GM18951 (cell line): ENCODE measurements at regions not wholly inside any gene's neighbourhood (a gene's known extent, or its start where the extent isn't known, plus 50 kb on each side); places are given as distances from the start of the nearest gene placed in this dataset.
"Not testable (repeated sequence)": the region's sequence is repeated elsewhere in the genome, so short reads cannot be mapped to it uniquely, and the experiment has no call there.

Source experiments
- POLR2A ChIP-seq: IDR thresholded peaks from 4 replicates; pipeline ENCODE4 v1.6.1; 2011; ENCODE audit warnings: mild to moderate bottlenecking; ENCODE audit not compliant: insufficient read length, insufficient read depth; ENCODE audit errors: extremely low read depth
- in situ Hi-C: fragments of 300-500 bp; cut with MboI; formaldehyde crosslinking; loops from one replicate; pipeline ENCODE4 v1.12.0; 2022; ENCODE audit warnings: low sequenced_read_pairs, mixed read lengths, inconsistent platforms; ENCODE audit not compliant: unreplicated experiment

- in situ Hi-C loops = no loop called here
- no peak for TF ChIP-seq POLR2A
These were observed 434.0 kb upstream of the RUNX1 start for GRCh38 chr21:35482933-35483662.

- no peak for TF ChIP-seq POLR2A
- in situ Hi-C loops = no loop called here
These were observed 433.0 kb upstream of the RUNX1 start for GRCh38 chr21:35482096-35482495.

- TF ChIP-seq POLR2A = no peak
- in situ Hi-C loops = no loop called here
These were observed 431.9 kb upstream of the RUNX1 start for GRCh38 chr21:35481005-35481404.

- no peak for TF ChIP-seq POLR2A
- in situ Hi-C loops = no loop called here
These were observed 430.4 kb upstream of the RUNX1 start for GRCh38 chr21:35479529-35479928.

GRCh38 chr21:35479065-35479448 lies 430.0 kb upstream of the RUNX1 start:
- no peak for TF ChIP-seq POLR2A
- in situ Hi-C loops = no loop called here

GRCh38 chr21:35478161-35479064 lies 429.3 kb upstream of the RUNX1 start:
- no peak for TF ChIP-seq POLR2A
- in situ Hi-C loops = no loop called here

GRCh38 chr21:35477622-35478021 lies 428.5 kb upstream of the RUNX1 start:
- TF ChIP-seq POLR2A = no peak
- in situ Hi-C loops = no loop called here

GRCh38 chr21:35476621-35477395 lies 427.7 kb upstream of the RUNX1 start:
- no peak for TF ChIP-seq POLR2A
- in situ Hi-C loops = no loop called here

- TF ChIP-seq POLR2A = no peak
- in situ Hi-C loops = no loop called here
These were observed 426.7 kb upstream of the RUNX1 start for GRCh38 chr21:35475762-35476161.

GRCh38 chr21:35475009-35475408 lies 425.9 kb upstream of the RUNX1 start:
- in situ Hi-C loops = no loop called here

GRCh38 chr21:35473496-35473895 lies 424.4 kb upstream of the RUNX1 start:
- in situ Hi-C loops = no loop called here
- TF ChIP-seq POLR2A = no peak

More at GRCh38 chr21:35475009-35475408, 425.9 kb upstream of the RUNX1 start:
- TF ChIP-seq POLR2A = no peak

- in situ Hi-C loops = no loop called here
- no peak for TF ChIP-seq POLR2A
These were observed 421.4 kb upstream of the RUNX1 start for GRCh38 chr21:35470522-35470921.

GRCh38 chr21:35469498-35469897 lies 420.4 kb upstream of the RUNX1 start:
- in situ Hi-C loops = no loop called here
- TF ChIP-seq POLR2A = no peak

- no peak for TF ChIP-seq POLR2A
- in situ Hi-C loops = no loop called here
These were observed 419.9 kb upstream of the RUNX1 start for GRCh38 chr21:35468991-35469390.

GRCh38 chr21:35467566-35467965 lies 418.5 kb upstream of the RUNX1 start:
- in situ Hi-C loops = no loop called here
- TF ChIP-seq POLR2A = no peak

GRCh38 chr21:35466681-35467080 lies 417.6 kb upstream of the RUNX1 start:
- in situ Hi-C loops = not testable (repeated sequence)
